ENCODE measurements at regions not wholly inside any gene's neighbourhood (a gene's known extent, or its start where the extent isn't known, plus 50 kb on each side); places are given as distances from the start of the nearest gene placed in this dataset.

DNA sequence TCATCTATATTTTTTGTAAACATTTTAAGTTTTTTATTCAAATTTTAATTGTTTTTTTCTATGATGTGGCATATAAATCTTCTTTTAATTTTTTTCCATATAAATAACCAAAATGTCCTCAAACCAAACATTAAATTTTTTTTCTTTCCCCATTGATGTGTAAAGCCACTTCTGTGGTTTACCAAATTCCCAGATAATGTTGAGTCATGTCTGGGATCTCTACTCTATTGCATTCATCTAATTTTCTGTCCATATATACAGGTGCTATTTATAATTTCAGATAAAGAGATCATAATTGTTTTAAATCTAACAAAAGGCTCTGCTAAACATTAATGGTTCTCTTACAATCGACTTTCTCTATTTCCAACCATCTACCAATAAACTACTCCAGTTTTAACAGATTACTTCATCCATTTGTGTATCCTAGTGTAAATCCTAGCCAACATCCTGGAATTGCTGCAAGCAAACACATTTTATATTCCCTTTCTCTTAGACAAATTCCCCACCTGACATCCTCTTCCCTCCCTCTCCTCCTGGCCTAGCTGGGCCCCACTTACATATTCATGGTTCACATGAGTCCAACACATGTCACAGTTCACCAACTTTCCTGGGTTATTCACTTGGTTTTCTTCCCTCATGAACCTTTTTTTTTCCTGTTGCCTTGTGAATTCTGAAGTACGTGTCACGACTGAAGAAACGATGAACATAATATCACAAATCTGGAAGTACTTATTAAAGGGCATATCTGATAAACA is 368.0 kb upstream of the AGTR1 start:
- FAIRE-seq: peak; percentile 66

DNA sequence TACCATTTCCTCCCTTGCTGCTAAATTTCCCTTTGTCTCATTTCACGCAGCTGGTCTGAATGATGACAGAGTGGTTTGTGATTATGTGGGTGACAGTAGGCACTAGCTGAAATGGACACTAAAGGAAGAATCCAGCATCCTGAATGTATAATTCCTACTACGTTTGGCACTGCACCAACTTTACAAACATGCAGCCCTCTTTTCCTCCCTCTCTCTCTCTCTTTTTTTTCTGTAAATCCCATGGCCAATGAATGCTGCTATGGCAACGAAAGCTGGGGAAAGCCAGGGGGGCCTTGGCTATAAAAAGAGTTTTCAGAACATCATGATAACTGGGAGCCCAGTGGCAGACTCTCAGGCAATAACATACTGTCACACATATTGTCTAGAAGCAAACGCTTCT is 367.2 kb upstream of the AGTR1 start:
- FAIRE-seq: no peak

DNA sequence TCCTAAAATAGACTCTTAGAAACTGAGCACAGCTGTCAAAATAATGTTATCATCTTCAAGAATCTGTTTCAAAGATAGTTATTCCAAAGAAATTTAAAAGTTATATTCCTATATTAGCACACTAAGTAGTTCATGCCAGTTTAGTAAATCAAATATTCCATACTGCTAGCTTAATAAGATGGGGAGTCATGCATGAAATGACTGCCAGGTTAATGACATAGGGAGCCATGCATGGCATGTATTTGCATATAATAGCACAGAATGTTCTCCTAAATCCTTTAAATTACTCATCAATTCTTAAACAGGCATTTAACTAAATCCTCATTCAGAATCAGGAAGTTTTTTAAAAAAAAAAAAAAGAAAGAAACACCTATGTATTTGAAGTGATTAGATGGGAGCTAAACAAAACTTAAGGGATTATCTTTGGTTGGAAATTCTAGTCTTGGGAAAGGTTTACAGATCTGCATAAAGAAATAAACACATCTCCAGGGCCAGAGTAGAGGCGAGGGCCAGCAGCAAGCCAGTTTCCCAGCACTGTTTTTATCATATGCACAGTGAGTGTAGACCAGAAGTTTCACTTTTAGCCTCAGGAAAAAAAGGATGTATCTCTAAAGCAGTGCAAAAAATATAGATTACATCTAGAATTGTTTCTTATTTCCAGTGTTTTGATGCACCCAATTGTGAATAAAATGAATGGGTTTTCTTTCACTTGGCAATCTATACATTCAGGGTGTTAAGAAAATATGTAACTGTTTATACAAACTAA is 366.4 kb upstream of the AGTR1 start:
- FAIRE-seq: no peak

DNA sequence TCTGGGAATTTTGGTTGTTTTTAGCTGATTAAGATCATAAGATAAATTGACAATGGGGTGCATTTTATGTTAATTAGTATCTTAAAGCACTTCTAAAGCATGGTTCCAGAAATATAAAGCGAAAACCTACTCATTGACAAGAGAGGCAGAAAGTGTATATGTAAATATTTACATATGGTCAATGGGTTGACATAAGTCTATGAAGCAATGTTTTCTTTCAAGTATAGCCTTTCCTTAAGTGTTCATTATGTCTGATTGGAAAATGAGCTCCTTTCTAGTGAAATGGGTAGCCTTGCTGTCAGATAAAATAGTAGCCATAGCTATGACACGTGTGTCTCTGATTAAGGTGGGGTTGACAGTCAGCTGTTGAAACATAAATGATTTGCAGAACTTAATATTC is 365.2 kb upstream of the AGTR1 start:
- FAIRE-seq: no peak

DNA sequence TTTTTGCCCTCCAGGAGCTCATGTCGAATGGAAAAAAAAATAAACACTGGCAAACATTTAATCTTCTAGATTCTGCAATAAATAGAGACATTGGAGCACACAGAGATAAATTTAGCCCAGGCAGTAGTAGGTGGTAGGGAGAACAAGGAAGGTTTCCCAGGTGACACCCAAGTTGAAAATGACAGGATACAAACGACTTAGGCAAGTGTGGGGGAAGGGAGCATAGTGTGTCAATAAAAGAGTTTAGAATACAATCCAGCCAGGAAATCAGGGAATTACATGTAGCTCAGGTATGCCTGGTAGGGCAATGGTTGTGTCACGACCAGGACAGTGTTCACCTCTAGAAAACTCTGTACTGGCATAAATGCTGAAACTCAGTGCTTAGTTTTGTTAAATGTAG is 364.6 kb upstream of the AGTR1 start:
- no peak for FAIRE-seq

DNA sequence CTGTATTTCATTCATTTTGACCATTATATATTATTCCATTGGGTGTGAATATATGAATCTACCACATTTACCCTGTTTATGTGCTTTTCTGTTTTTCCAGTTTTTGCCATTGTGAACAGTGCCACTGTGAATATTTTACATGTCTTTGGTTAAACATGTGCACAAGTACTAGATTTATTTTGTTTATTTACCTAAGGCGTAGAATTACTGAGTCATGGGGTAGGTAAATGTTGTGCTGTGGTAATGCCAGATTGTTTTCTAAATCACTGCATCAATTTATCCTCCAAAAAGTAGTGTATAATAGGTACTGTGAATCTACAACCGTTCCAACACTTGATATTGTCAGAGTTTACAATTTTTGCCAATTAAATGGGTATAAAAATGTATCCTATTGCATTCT is 362.1 kb upstream of the AGTR1 start:
- FAIRE-seq: no peak

DNA sequence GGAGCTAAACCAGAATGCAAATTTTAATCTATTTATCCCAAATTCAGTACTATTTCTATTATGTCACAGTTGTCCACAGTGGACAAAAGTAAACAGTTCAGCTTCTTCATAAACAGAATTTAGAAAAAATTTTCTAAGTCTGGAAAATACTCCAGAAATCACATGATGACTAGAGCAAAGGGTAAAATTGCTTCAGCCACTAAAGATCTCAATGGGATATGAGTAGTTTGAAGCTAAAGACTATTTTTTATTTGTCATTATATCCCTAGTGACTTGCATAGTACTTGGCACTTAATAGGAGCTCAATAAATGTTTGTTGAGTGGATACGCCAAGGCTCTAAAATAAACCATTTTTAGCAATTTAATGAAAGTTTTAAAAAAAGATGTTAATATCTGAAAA is 354.3 kb upstream of the AGTR1 start:
- no peak for FAIRE-seq

DNA sequence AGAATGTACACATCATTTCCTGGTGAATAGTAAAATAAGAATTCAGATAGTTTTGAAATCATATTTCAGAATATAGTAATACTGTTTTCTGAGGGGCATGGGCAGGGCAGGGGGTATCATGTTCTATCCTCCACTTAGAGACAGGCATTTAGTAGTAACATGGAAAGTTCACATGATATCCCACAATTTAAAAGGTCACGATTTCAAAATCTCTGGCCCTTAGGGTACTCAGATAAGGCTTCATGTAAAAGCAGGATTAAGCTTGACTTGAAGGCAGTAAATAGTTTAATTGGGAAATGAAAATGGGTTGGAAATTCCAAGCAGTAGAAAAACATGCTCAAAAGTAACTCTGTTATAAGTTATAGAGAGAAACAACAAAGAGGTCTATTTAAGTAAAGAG is 353.2 kb upstream of the AGTR1 start:
- no peak for FAIRE-seq

DNA sequence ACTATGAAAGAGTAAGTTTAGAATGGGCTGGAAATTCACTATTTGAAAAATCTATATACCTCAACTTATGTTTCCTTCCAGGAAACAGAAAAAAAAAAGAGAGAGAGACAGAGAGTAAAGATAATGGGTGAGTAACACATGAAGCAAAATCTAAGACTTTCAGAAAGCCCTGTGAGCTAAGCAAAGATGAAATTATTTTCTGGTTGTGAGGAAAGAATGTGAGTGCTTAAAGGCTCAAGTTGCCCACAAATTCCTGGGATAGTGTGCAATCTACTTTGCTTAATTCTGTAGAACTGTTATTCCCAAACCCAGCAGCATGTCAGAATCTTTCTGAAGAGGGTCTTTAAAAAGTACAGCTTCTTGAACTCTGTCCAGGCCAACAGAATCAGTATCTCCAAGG is 337.7 kb upstream of the AGTR1 start:
- FAIRE-seq: no peak

DNA sequence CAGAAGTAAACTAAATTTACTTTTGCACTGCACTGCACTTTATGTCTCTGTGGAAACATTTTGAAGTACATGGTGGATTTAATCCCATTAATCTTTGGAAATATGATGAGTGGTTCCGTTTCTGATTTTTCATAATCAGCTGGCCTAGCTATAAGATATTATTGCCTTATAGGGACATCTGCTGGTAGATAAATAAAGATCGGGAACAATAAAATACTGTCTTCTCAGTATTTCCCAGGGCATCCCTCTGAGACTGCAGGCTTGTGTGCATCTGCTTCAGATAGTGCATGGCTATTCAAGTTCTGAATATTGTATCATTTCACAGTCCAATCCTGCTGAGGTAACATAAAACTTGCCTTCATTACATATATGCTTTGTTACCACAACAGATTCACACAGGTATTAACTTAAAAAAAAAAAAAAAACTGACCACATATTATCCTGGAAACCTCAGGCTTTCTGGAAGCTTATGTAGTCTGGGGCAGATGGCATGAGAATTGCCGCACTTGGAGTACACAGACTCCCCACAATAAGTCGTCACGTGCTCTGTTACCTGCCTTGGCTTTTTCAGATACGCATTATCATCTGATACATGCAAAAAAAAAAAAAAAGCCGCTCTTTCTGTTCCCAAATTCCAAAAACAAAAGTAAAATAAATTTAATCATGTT is 330.8 kb upstream of the AGTR1 start:
- FAIRE-seq: peak; percentile 51

DNA sequence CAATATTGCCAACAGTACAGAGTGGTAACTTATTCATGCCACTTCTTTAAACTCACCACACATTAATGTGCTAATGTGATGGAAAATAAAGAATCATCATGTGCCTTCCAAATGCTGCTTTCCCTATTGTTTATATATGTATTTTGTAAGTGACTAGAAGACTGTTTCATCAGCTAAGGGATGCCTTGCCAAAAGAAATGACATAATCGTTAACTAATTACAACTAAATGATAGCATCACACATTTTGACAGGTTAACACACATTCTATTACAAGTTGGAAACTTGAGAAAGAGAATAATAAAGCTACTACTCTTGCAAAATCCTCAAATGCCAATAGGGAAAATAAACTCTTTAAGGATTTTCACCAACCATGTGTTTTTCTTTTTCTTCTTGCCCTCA is 329.9 kb upstream of the AGTR1 start:
- FAIRE-seq: no peak

DNA sequence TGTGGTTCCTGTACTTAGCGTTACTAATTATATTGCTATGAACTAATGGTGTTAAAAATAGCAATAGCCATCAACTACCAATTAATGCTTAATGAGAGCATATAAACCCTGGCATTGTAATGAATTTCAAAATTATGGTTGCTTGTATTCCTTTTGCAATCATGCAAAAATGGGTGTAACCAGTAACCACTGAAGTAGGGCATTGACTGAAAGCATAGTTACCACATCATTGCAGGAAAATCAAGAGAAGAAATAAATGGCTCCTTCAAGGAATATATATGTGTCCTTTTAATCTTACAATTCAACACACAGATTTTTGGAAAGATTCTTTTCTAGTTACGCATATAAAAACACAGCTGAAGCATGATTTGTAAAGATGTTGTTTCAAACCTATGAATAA is 328.3 kb upstream of the AGTR1 start:
- FAIRE-seq: no peak

DNA sequence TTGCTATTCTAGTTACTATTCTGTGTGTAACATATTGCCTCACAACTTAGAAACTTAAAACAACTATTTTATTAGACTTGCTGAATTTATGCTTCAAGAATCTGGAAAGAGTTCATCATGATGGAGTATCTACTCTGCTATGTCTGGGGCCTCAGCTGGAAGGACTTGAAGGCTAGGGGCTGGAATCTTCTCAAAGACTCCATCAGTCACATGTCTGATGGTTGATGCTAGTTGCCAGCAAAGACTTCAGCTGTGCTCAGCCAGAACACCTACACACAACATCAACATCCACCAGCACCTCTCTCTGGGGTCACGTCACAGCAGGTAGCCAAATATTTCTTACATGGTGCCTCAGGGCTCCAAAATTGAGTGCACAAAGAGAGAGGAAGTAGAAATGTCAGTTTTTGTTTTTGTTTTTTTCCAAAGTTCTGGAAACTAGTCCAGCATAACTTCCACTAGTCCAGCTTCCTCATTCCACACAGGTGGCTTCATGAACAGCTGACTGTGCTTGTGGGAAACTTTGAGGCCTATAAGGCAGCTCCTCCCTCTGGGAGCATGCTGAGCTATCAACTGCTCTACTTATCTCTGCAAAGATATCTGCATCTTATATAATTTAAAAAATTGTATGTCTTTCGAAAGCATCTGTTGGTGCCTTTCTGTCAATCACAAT is 325.4 kb upstream of the AGTR1 start:
- FAIRE-seq: no peak

DNA sequence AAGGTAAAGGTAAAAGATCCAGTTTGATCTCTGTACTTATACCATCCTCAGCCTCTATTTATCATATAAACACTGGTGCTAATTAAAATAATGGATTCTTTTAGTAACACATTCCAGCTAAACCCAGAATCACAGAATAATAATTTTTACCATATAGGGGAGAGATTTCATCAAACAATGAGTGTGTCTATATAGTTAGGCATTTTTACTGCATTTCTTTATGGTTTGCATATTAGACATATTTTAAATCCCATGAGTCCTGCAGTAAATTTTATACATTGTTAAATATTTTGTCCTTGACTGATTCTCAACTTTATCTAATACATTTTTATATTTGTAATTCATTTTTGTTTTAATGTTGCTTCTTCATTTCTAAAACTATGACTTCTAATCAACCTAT is 323.7 kb upstream of the AGTR1 start:
- no peak for FAIRE-seq

DNA sequence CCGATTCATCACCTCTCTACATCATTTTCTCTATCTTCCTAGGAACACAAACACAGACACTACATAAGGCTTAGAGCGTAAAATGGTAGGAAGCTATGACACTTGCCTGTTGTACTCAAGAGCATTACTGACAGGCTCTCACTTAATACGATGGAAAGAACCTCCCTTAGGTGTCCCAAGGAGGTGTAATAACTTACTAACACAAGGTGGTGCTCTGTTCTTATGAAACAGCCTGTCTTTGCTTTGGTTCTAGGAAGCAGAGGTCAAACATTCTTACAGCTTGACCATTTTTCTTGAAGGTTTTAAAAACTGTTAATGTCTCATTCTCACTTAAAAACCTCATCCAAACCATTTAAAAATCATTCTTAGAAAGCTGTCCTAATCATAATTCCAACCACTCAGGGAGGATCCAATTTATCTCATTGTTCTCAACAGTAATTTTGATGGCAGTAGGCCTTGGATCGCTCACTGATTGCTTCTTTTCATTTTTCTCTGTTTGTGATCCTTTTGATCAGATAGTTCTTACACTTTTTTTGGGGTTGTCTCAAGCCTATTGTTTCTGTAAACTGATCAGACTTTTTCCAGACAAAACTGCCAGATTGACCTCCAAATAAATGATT is 317.8 kb upstream of the AGTR1 start:
- peak; percentile 78 for FAIRE-seq

DNA sequence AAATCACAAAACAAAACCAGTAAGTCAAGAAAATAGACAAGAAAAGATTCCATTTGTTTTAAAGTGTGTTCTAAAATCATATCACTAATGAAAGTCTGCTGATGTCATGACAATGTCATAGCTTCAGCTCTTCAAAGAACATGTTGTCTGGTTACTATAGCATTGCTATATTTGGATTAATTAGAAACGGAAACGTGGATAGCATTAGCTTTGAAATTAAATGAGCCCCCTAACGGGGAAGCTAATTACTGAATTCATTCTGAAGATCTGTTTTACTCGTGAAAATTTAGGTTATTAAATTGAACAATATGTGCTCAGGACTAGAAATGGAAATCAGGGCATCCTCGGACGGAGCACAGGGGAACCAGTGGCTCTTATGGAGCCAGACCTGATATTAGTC is 316.7 kb upstream of the AGTR1 start:
- no peak for FAIRE-seq

DNA sequence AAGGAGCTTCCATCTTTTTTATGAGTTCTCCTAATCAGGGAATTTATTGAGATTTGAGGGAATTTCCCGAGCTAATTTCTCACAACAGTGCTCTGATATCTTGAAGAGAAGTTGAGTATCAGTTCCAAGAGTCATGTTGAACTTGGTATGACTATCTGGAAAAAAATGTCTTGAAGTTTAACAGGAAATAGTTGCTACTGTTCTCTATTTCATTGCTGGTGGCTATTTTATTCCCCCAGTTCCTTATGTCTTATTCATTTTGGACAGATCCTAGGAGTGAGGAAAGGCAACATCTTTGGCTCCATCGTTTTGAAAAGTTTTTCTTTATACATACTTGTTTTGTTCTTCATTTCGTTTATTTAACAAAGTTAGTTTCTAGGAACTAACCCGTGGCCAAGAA is 307.8 kb upstream of the AGTR1 start:
- FAIRE-seq: no peak

DNA sequence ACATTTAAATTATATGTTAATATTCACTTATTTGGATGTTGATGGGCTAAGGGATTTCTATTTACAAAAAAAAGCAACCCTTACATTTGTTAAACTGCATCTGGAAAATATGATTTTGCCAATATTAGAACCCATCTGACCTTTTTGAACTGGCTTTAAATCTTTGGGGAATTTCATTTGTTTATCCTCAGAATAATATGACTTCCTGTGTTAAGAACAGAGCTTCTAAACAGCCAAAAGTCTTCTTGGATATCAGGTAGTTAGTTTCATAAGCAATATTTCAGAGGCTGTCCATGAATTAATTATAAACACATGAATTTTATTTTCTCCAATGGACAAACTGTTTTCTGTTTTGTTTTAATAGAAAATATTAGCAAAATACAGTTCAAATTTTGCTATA is 301.9 kb upstream of the AGTR1 start:
- FAIRE-seq: no peak

DNA sequence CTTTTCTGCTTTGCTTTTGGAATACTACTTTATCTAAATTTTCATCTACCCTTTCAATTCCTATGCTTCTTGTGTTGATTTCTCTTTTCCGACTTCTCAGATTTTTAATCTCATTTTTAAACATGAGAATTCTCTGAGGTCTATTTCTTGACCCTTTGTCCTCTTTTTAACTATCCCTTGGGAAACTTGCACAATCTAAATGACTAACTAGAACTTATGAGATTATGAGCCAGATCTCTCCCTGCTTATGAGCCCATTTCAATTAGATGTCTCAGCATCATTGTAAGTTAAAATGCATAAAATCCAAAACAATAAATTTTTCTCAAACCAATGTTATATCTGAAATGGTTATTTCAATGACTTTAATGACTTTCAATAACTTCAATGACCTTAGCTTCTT is 296.9 kb upstream of the AGTR1 start:
- FAIRE-seq: no peak

DNA sequence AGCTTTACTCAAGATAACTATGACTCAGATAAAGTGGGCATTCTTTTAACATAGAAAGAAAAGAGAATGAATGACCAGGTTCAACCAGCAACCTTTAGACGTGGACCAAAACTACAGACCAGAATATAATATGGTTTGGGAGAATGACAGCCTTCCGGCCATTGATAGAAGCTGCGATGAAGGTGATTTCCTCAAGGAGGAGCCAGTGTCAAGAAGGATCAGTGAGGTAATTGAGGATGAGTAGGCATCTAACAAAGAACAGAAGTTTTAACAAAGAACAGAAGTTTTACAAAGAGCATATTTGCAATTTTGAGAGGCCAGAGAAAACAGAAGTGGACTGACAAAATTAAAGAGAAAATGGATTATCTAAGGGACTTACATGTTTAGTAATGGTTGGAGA is 289.0 kb upstream of the AGTR1 start:
- no peak for FAIRE-seq

DNA sequence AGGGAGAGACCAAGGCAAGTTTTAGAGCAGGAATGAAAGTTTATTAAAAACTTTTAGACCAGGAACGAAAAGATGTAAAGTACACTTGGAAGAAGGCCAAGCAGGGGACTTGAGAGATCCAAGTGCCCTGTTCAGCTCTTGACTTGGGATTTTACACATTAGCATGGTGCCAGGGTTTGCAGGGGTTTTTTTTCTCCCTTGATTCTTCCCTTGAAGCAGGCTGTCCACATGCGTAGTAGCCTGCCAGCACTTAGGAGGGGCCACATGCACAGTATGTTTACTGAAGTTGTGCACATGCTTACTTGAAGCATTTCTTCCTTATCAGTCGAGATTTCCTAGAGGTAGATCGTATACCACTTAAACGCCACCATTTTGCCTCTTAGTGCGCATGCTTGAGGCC is 277.5 kb upstream of the AGTR1 start:
- no peak for FAIRE-seq

DNA sequence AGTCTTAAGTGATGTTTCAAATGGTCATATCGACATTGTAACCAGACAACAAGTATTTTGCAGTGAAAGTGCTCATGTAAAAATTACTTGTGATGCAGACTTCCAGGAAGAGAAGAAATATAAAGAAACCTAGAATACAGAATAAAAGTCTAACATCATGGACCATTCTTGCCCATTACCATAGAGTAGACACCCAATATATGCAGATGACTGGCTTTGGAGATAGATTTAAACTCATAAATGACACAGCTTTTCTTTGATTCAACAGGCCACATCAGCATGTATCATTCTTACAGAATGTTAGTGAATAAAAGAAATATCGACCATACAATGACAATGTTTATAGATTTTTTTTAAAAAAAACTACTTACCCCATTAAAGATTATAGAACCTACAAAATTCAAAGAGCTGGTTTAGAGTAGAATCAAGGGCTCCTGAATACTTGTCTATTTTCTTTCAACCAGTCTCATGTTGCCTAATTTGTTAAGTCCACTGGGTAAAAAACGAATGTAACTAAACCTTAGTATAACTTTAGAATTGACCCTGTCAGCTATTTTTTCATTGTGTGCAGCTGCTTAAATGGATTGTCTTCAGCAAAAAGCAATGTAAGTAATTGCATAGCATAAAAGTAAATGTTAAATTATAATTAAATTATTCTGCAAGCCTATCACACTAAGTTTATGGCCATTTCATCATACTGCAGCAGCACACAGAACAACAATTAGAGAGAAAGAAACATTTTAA is 268.7 kb upstream of the AGTR1 start:
- FAIRE-seq: no peak

Measured in A204.1 (cell line).